Astrocyte of the cerebellum (primary cell): ENCODE measurements at regions not wholly inside any gene's neighbourhood (a gene's known extent, or its start where the extent isn't known, plus 50 kb on each side); places are given as distances from the start of the nearest gene placed in this dataset.

Experiments
- DNase-seq: peaks from one replicate; pipeline ENCODE4 v3.0.0-alpha.2; 2011; ENCODE audit warnings: low read depth
- H3K4me3 ChIP-seq: 2 replicates; pipeline ENCODE4 v1.5.1; 2011; ENCODE audit warnings: mild to moderate bottlenecking, low read depth, low read length, moderate library complexity
- CTCF ChIP-seq: IDR thresholded peaks from 2 replicates; pipeline ENCODE4 v1.5.1; 2012; ENCODE audit warnings: low read length, low read depth, moderate library complexity, mild to moderate bottlenecking; ENCODE audit errors: missing control alignments
- in situ Hi-C: cut with HindIII; loops from 2 replicates; pipeline ENCODE4 v1.10.0; 2017; ENCODE audit warnings: low sequenced_read_pairs

GRCh38 chr6:164415832-164416563 lies 893.4 kb downstream of the C6orf118 start:
- H3K4me3 ChIP-seq, result no peak overlapping the region
- TF ChIP-seq CTCF, result no peak
- no peak for DNase-seq
- in situ Hi-C loops, result no loop called here

GRCh38 chr6:164414695-164415094 lies 894.7 kb downstream of the C6orf118 start:
- DNase-seq, result no peak
- no peak overlapping the region for H3K4me3 ChIP-seq
- TF ChIP-seq CTCF, result no peak
- in situ Hi-C loops, result no loop called here

- in situ Hi-C loops, result no loop called here
Observed at GRCh38 chr6:164412566-164412965, 896.8 kb downstream of the C6orf118 start.

GRCh38 chr6:164410017-164410416 lies 899.4 kb downstream of the C6orf118 start:
- no peak for DNase-seq
- no peak overlapping the region for H3K4me3 ChIP-seq
- no peak for TF ChIP-seq CTCF
- in situ Hi-C loops, result no loop called here

More at GRCh38 chr6:164412566-164412965, 896.8 kb downstream of the C6orf118 start:
- no peak for TF ChIP-seq CTCF
- DNase-seq, result no peak
- no peak overlapping the region for H3K4me3 ChIP-seq

- no peak for TF ChIP-seq CTCF
- DNase-seq, result no peak
- in situ Hi-C loops, result no loop called here
- no peak overlapping the region for H3K4me3 ChIP-seq
Observed at GRCh38 chr6:164409309-164410009, 899.9 kb downstream of the C6orf118 start.

- in situ Hi-C loops, result no loop called here
- no peak overlapping the region for H3K4me3 ChIP-seq
- no peak for DNase-seq
- no peak for TF ChIP-seq CTCF
Observed at GRCh38 chr6:164408868-164409267, 900.5 kb downstream of the C6orf118 start.
